ENCODE measurements at regions not wholly inside any gene's neighbourhood (a gene's known extent, or its start where the extent isn't known, plus 50 kb on each side); places are given as distances from the start of the nearest gene placed in this dataset.
"Not testable (repeated sequence)": the region's sequence is repeated elsewhere in the genome, so short reads cannot be mapped to it uniquely, and the experiment has no call there.

DNA sequence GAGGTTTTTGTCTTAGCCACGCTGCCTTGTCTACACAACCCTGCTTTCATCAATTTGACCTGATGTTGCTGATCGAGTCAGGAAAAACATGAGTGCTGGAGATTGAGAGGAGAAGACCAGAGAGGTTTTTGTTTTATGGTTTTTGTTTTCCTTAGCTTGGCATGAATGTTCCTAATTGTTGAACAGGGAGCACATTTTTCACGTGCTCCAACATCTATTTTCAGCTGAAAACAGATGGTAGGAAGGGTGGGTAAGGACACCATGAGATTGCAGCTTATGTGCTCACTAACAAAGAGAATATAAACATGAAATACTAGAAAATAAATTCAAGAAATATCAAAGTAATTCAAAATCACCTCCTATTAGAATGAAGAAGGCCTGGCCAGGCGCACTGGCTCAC lies 79.9 kb upstream of the LMCD1 start:
- Mint-ChIP-seq H3K4me3 (no peak overlapping the region), H3K4me1 (ENCODE audit: low read depth) (peaks cover 4% of the 10 kb centered on the region), H3K27me3 (no peaks in the 10 kb centered on the region), H3K27ac (no peak overlapping the region), H3K9me3 (peaks cover 8% of the 10 kb centered on the region), H3K36me3 (ENCODE audit: low read depth) (no peaks in the 10 kb centered on the region)
- no peak for DNase-seq

DNA sequence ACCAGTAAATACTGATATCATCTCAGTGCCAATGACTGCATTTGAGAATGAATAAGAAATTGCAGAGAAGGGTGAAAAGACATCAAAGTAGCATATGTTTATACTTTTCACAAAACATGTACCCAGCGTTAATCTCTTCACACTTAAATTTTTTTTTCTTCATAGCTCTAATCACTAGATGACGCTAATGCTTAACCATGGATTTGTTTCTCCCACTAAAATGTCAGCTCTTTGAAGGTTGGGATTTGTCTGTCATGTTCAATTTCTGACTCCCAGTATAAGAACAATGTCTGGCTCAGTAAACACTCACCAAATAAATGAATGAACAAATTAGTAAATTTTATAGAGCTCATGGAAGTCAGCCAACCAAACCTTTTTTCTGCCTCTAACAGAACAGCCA lies 78.3 kb upstream of the LMCD1 start:
- Mint-ChIP-seq H3K4me1 (ENCODE audit: low read depth) (no peaks in the 10 kb centered on the region), H3K4me3 (no peak overlapping the region), H3K36me3 (ENCODE audit: low read depth) (no peaks in the 10 kb centered on the region), H3K9me3 (peaks cover 8% of the 10 kb centered on the region), H3K27ac (no peak overlapping the region), H3K27me3 (no peaks in the 10 kb centered on the region)
- DNase-seq, result no peak

DNA sequence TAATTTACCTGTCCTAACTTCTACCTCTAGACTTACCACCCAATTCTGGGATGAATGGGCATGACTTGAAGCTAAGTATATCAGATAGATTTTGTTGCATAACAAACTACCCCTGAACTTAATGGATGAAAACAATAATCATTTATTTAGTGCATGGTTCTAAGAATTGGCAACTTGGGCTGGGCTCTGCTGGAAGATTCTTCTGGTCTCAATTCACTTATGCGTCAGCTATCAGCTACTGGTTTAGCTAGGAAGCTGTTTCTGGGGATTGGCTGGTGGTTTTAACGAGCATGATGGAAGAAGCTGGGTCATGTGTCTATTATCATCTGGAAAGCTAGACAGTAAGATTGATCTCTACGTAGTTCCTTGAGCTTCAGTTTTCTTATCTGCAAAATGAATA lies 77.3 kb upstream of the LMCD1 start:
- H3K27ac Mint-ChIP-seq, result no peak overlapping the region
- H3K9me3 Mint-ChIP-seq, result peaks cover 8% of the 10 kb centered on the region
- no peaks in the 10 kb centered on the region for H3K36me3 Mint-ChIP-seq (ENCODE audit: low read depth)
- DNase-seq, result no peak
- H3K4me1 Mint-ChIP-seq (ENCODE audit: low read depth), result no peaks in the 10 kb centered on the region
- peaks cover 3% of the 10 kb centered on the region for H3K27me3 Mint-ChIP-seq
- no peak overlapping the region for H3K4me3 Mint-ChIP-seq

DNA sequence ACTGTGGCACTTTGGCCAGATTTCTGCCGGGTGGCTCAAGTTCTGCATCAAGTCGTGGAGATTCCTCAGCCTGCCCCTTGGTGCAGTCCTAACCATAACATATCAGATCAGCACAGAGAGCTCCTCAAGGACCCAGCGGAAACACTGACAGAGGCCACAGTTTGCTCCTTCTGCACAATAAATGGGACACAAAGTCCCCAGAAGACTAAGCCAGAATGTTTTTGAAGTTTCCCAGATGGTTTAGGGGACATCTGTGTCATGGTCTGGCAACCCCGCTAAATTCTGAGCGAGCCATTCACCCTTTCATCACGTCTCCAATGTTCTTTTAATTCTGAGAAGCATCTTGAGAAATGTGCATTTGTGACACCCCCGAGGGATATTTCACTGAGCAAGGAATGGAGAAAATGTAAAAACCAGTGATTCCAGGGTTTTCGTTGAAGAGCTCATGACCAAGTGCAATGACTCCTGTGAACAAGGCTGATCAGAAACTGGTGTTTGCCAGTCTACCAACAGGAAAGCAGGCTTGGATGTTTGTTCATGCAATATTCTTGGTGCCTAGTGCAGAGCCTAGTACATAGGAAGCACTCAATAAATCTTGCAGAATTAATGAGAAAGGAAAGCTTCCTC lies 64.8 kb upstream of the LMCD1 start:
- no peaks in the 10 kb centered on the region for H3K4me1 Mint-ChIP-seq (ENCODE audit: low read depth)
- no peak overlapping the region for H3K4me3 Mint-ChIP-seq
- no peak overlapping the region for H3K27ac Mint-ChIP-seq
- H3K9me3 Mint-ChIP-seq, result peaks cover 3% of the 10 kb centered on the region
- no peaks in the 10 kb centered on the region for H3K36me3 Mint-ChIP-seq (ENCODE audit: low read depth)
- H3K27me3 Mint-ChIP-seq, result no peaks in the 10 kb centered on the region
- DNase-seq, result no peak

DNA sequence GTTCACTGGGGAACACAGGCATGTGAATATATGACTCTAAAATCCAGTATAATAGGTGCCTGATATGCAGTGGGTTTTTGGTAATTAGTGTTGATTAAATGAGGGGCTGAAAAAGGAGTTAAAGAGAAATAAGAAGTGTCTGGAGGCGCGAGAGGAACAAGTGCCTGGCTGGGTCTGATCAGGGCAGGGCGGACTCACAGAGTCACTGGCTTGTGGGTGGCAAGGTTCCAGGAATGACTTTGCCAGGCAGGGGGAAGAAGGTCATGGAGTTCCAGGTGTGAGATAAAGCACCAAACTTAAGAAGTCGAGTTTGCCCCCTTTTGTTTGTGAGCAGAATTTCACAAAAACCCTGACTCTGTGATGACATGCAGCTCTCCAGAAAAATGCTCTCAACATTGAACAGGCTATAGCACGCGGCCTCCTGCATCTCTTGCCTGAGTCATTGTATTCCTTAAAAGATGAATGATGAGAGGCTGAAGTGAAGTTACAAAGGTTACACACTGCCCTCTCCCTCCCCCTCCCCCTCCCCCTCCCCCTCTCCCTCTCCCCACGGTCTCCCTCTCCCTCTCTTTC lies 63.0 kb upstream of the LMCD1 start:
- peaks cover 3% of the 10 kb centered on the region for H3K9me3 Mint-ChIP-seq
- no peaks in the 10 kb centered on the region for H3K36me3 Mint-ChIP-seq (ENCODE audit: low read depth)
- H3K27me3 Mint-ChIP-seq, result no peaks in the 10 kb centered on the region
- H3K4me1 Mint-ChIP-seq (ENCODE audit: low read depth), result no peaks in the 10 kb centered on the region
- no peak overlapping the region for H3K4me3 Mint-ChIP-seq
- H3K27ac Mint-ChIP-seq, result no peak overlapping the region
- no peak for DNase-seq

DNA sequence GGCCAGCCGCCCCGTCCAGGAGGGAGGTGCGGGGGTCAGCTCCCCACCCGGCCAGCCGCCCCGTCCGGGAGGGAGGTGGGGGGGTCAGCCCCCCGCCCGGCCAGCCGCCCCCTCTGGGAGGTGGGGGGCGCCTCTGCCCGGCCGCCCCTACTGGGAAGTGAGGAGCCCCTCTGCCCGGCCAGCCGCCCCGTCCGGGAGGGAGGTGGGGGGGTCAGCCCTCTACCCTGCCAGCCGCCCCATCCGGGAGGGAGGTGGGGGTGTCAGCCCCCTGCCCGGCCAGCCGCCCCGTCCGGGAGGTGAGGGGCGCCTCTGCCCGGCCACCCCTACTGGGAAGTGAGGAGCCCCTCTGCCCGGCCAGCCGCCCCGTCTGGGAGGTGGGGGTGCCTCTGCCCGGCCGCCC lies 61.5 kb upstream of the LMCD1 start:
- not testable (repeated sequence) for H3K27ac Mint-ChIP-seq; DNase-seq; H3K9me3 Mint-ChIP-seq; H3K36me3 Mint-ChIP-seq (ENCODE audit: low read depth); H3K4me1 Mint-ChIP-seq (ENCODE audit: low read depth); H3K4me3 Mint-ChIP-seq; H3K27me3 Mint-ChIP-seq

DNA sequence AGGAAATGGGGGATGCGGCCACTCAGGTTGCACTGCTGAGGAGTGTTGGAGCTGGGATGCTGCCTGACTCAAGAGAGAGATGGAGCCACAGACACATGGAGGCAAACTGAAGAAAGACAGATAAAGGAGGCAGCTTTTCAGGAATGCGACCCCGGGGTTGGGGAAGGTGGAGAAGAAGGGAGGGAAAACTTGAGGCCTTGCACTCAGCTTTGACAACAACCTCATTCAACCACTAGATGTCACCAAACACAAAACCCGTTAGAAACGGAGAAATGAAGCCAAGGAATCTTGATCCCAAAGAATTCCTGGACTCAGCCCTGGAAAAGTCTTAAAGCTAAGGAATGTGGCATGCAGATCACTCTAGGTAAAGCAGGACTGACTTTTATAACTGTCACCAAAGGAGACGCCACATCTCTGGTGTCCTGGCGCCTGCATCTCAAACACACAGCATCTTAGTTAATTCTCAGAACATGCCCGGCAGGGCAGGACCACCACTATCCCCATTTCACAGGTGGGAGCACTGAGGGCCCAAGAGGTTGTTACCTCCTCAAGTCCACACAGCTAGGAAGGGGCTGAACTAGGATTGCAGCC lies 59.6 kb upstream of the LMCD1 start:
- Mint-ChIP-seq H3K4me1 (ENCODE audit: low read depth) (peaks cover 1% of the 10 kb centered on the region), H3K4me3 (no peak overlapping the region), H3K9me3 (peaks cover 3% of the 10 kb centered on the region), H3K27me3 (peaks cover 12% of the 10 kb centered on the region), H3K27ac (no peak overlapping the region), H3K36me3 (ENCODE audit: low read depth) (no peaks in the 10 kb centered on the region)
- DNase-seq, result no peak

DNA sequence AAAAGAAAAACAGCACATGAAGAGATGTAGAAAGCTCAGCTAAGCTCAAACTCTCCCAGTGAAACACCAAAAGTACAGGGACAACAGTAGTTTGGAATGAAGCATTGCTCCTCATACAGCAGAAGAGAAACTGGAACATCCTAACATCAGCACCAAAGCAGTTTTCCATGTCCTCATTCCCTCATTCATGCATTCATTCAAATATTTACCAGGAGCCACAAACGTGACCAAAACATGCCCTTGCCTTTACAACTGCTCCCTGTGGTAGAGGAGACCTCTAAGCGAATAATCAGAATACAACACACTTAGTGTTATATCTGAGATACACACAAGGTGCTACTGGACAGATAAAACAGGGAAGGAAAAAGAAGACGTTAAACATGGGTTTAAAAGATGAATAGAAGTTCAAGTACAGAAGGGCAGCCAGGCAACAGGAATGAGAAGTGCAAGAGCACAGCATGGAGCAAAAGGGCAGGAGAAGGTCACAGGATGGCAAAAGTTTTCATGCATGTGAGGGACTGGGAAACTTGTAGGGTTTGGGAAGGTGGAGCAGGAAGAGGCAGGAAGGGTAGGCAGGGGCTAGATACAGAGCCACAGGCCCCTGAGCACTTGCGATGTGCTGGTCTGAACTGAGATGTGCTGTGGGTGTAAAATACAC lies 58.5 kb upstream of the LMCD1 start:
- Mint-ChIP-seq H3K9me3 (peaks cover 3% of the 10 kb centered on the region), H3K4me1 (ENCODE audit: low read depth) (peaks cover 1% of the 10 kb centered on the region), H3K4me3 (no peak overlapping the region), H3K36me3 (ENCODE audit: low read depth) (no peaks in the 10 kb centered on the region), H3K27me3 (peaks cover 18% of the 10 kb centered on the region), H3K27ac (no peak overlapping the region)
- DNase-seq, result no peak

DNA sequence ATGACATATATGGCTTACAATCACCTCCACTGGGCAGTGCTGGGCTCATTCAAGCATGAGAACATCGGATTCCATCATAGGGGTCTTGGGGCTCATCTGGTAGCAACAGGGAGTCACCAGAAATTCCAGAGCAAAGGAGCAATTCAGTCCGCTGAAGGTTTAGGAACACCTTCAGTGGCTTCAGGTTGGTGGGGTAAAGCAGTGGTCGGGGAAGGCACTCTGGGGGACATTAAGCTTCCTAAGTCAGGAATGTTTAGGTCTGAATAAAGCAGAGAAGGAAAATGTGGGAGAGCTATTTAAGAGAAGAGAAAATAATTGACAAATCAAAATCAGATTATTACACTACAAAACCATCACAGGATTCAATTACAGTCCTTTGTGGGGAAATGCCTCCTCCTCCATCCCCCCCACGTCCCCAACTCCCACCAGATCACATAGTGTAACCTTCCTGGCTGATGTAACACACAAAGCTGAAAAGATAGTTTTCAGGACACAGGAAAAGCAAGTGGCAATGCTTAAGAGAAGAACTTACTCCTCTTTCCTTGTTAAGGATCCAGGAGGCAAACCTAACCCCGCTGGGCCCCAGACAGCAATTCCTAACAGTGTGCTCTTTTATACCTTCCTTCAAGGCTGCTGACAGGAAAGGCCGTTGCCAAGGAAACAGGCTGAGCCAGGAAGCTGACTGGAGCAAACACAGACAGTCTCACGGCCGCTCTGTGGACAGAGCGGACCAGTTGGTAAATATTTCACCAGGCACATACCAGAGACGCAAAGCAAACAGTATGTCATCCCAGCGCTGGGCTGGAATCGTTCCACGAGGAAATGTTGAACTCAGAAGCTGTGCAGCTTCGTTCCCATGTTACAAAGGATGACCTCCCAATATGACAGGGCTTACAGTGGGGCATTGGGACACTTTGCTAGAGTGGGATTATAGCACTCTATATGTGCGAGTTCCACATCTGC lies 57.5 kb upstream of the LMCD1 start:
- peaks cover 19% of the 10 kb centered on the region for H3K27me3 Mint-ChIP-seq
- H3K27ac Mint-ChIP-seq, result no peak overlapping the region
- H3K9me3 Mint-ChIP-seq, result no peaks in the 10 kb centered on the region
- H3K4me1 Mint-ChIP-seq (ENCODE audit: low read depth), result peaks cover 1% of the 10 kb centered on the region
- no peak overlapping the region for H3K4me3 Mint-ChIP-seq
- H3K36me3 Mint-ChIP-seq (ENCODE audit: low read depth), result no peaks in the 10 kb centered on the region
- DNase-seq, result no peak

DNA sequence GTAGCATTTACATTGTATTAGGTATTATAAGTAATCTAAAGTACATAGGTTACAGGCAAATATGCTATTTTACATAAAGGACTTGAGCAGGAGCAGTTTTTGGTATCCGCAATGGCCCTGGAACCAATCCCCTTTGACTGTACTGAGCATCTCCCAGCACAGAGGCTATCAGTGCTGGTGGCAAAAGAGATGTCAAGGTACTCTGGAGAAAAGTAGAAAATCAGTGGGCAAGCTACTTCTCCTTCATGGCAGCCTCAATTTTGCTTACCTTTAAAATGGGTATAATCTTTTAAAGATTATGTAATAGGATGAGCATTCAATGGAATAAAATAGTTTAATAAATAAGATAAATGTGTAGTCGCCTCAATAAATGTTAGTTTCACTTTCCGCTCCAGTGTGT lies 56.7 kb upstream of the LMCD1 start:
- Mint-ChIP-seq H3K4me3 (no peak overlapping the region), H3K4me1 (ENCODE audit: low read depth) (peaks cover 1% of the 10 kb centered on the region), H3K9me3 (no peaks in the 10 kb centered on the region), H3K36me3 (ENCODE audit: low read depth) (no peaks in the 10 kb centered on the region), H3K27ac (no peak overlapping the region), H3K27me3 (peaks cover 19% of the 10 kb centered on the region)
- DNase-seq, result no peak

DNA sequence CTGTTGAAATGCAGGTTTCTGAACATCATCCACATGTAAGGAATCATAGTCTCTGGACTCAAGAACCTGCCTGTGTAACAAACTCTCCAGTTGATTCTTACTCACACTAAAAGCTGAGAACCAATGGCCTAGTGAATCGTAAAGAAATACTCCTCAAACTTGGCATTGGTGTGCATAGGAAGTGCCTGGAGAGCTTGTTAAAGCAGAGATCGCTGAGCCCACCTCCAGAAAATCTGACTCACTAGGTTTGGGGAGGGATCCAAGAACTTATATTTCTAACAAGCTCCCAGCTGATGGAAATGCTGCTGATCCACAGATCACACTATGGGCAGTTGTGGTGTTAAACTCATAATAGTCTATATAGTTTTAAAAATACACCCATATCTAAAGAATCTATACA lies 55.8 kb upstream of the LMCD1 start:
- no peak for DNase-seq
- Mint-ChIP-seq H3K4me1 (ENCODE audit: low read depth) (peaks cover 1% of the 10 kb centered on the region), H3K36me3 (ENCODE audit: low read depth) (no peaks in the 10 kb centered on the region), H3K27ac (no peak overlapping the region), H3K4me3 (no peak overlapping the region), H3K27me3 (peaks cover 19% of the 10 kb centered on the region), H3K9me3 (no peaks in the 10 kb centered on the region)

DNA sequence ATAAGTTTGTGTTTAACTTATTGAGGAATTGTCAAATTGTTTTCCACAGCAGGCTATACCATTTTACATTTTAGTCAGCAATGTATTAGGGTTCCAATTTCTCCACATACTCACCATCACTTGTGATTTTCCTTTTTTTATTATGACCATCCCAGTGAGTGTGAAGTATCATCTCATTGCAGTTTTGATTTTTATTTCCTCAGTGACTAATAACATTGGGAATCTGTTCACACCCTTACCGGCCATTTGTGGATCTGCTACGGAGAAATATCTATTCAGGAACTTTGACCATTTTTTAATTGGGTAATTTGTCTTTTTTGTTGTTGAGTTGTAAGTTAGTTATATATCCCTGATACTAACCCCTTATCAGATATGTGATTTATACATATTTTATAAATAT lies 54.8 kb upstream of the LMCD1 start:
- no peaks in the 10 kb centered on the region for H3K36me3 Mint-ChIP-seq (ENCODE audit: low read depth)
- H3K4me1 Mint-ChIP-seq (ENCODE audit: low read depth), result peaks cover 1% of the 10 kb centered on the region
- H3K27me3 Mint-ChIP-seq, result peaks cover 19% of the 10 kb centered on the region
- no peak for DNase-seq
- H3K27ac Mint-ChIP-seq, result no peak overlapping the region
- H3K9me3 Mint-ChIP-seq, result no peaks in the 10 kb centered on the region
- no peak overlapping the region for H3K4me3 Mint-ChIP-seq

DNA sequence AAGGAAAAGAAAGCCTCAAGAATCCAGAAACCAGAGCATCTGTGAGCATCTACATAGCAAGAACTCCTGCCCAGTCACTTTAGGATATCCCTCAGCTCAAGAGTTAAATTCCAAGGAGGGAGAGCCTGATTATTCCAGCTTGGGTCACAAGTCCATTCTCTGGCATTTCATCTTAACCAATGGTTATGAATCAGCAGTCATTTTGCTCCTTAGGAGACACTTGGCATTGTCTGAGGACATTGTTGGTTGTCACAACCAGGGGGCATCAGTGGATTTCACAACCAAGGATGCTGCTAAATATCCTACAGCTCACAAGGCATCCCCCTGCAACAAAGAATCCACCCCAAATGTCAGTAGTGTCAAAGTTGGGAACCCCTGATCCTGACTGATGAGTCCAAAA lies 51.0 kb upstream of the LMCD1 start:
- H3K4me3 Mint-ChIP-seq, result no peak overlapping the region
- H3K4me1 Mint-ChIP-seq (ENCODE audit: low read depth), result no peaks in the 10 kb centered on the region
- H3K27ac Mint-ChIP-seq, result no peak overlapping the region
- peaks cover 19% of the 10 kb centered on the region for H3K27me3 Mint-ChIP-seq
- H3K9me3 Mint-ChIP-seq, result no peaks in the 10 kb centered on the region
- H3K36me3 Mint-ChIP-seq (ENCODE audit: low read depth), result no peaks in the 10 kb centered on the region
- no peak for DNase-seq

DNA sequence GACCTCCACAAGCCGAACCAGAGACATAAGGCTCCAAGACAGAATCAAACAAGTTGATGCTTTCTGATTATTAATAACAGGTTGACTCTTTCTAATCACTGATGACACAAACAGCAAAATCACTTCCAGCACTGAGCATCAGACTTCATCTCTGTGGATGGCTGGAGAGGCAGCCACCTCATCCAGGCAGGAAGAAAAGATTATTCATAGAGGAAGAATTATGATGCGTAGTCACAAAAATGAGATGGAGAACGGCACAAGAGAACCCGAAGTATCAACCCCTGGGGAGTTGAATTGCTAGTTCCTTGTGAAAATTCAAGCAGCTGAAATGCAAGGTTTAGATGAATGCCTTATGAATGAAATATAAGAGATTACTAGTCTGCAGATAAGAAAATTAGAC lies 49.9 kb upstream of the LMCD1 start:
- no peaks in the 10 kb centered on the region for H3K9me3 Mint-ChIP-seq
- H3K36me3 Mint-ChIP-seq (ENCODE audit: low read depth), result no peaks in the 10 kb centered on the region
- peaks cover 10% of the 10 kb centered on the region for H3K27me3 Mint-ChIP-seq
- H3K4me3 Mint-ChIP-seq, result no peak overlapping the region
- H3K4me1 Mint-ChIP-seq (ENCODE audit: low read depth), result no peaks in the 10 kb centered on the region
- H3K27ac Mint-ChIP-seq, result no peak overlapping the region
- DNase-seq, result no peak
